RWPE2 (cell line): ENCODE measurements at regions not wholly inside any gene's neighbourhood (a gene's known extent, or its start where the extent isn't known, plus 50 kb on each side); places are given as distances from the start of the nearest gene placed in this dataset.
"Not testable (repeated sequence)": the region's sequence is repeated elsewhere in the genome, so short reads cannot be mapped to it uniquely, and the experiment has no call there.

Source experiments
- ATAC-seq: fragments of 200-7000 bp; cut with Tn5 transposase; 3 replicates; pipeline ENCODE4 v1.9.1; 2021; ENCODE audit warnings: low read depth
- DNase-seq: peaks from one replicate; pipeline ENCODE4 v3.0.0-alpha.2; 2020; ENCODE audit warnings: low spot score
- H3K27ac ChIP-seq: fragments of 450-650 bp; 2 replicates; pipeline ENCODE4 v1.5.1; 2017; ENCODE audit warnings: mild to moderate bottlenecking; ENCODE audit not compliant: poor library complexity, severe bottlenecking
- H3K27me3 ChIP-seq: fragments of 250-450 bp; sonication (Bioruptor Pico); 2 replicates; pipeline ENCODE4 v1.5.1; 2021; ENCODE audit warnings: mild to moderate bottlenecking, moderate library complexity; ENCODE audit not compliant: insufficient read depth, poor library complexity, severe bottlenecking
- H3K36me3 ChIP-seq: fragments of 250-450 bp; sonication (Bioruptor Pico); 2 replicates; pipeline ENCODE4 v1.5.1; 2020; ENCODE audit warnings: low read depth, mild to moderate bottlenecking, moderate library complexity
- H3K4me1 ChIP-seq: fragments of 250-450 bp; sonication (Bioruptor Pico); 2 replicates; pipeline ENCODE4 v1.5.1; 2021; ENCODE audit warnings: mild to moderate bottlenecking, moderate library complexity; ENCODE audit not compliant: insufficient read depth, poor library complexity, severe bottlenecking
- H3K4me3 ChIP-seq: fragments of 250-450 bp; sonication (Bioruptor Pico); 2 replicates; pipeline ENCODE4 v1.5.1; 2021; ENCODE audit warnings: mild to moderate bottlenecking, moderate library complexity; ENCODE audit not compliant: severe bottlenecking
- H3K9me3 ChIP-seq: fragments of 250-450 bp; sonication (Bioruptor Pico); 2 replicates; pipeline ENCODE4 v1.5.1; 2021; ENCODE audit warnings: mild to moderate bottlenecking, moderate library complexity; ENCODE audit not compliant: severe bottlenecking
- CTCF ChIP-seq: fragments of 450-650 bp; IDR thresholded peaks from one replicate; pipeline ENCODE4 v1.5.1; 2017; ENCODE audit warnings: mild to moderate bottlenecking, moderate library complexity; ENCODE audit not compliant: poor library complexity, severe bottlenecking

DNA sequence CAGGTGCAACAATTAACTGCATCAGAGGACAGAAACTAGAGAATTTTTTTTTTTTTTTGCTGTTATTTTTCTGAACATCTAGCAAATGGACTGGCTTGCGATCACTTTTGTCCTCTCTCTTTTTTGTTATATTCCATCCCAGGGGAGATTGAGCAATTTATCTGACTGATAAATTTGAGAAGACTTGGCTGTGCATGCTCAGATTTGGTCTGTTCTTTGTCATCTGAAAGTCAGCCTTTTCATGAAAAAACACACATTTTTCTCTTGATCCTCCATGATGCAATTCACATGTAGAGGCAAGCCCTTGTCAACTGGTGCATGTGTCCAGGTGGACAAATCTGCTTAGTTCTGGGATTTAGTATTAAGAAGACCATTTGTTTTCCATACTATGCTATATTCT, 309.3 kb downstream of the LRRC3B start:
- no peak for DNase-seq
- no peak for TF ChIP-seq CTCF
- Histone ChIP-seq H3K27ac (no peak overlapping the region), H3K4me3 (no peak overlapping the region), H3K4me1 (no peaks in the 10 kb centered on the region), H3K27me3 (no peaks in the 10 kb centered on the region), H3K36me3 (no peaks in the 10 kb centered on the region), H3K9me3 (no peaks in the 10 kb centered on the region)
- no peak for ATAC-seq

- H3K27ac ChIP-seq = no peak overlapping the region
- H3K4me1 ChIP-seq = no peaks in the 10 kb centered on the region
- no peak overlapping the region for H3K4me3 ChIP-seq
- H3K27me3 ChIP-seq = no peaks in the 10 kb centered on the region
- no peaks in the 10 kb centered on the region for H3K36me3 ChIP-seq
- DNase-seq (no peak), ATAC-seq (no peak)
- no peaks in the 10 kb centered on the region for H3K9me3 ChIP-seq
- TF ChIP-seq CTCF = no peak
Observed at GRCh38 chr3:26932752-26933151, 310.2 kb downstream of the LRRC3B start.

GRCh38 chr3:26945480-26945879, 322.9 kb downstream of the LRRC3B start:
- not testable (repeated sequence) for DNase-seq, ATAC-seq, H3K27me3 ChIP-seq, H3K36me3 ChIP-seq, H3K9me3 ChIP-seq, H3K27ac ChIP-seq, H3K4me3 ChIP-seq, H3K4me1 ChIP-seq

DNA sequence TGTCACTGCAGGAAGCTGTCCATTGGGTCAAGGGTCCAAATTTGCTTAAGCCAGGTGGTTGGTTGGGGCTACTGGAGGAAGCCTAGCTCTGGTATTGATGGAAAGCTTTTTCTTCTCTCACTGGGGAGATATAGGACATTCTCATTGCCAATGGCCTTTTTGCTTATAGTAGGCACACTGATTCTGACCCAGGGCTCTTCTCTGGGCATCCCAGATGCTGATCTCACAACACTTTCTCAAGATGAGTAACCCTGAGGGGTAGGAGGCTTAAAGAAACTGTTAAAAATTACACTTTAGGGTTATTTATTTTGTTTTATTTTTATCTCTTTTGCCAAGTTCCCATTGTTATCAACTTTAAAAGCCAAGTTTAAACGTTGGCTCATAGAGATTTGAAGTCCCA, 337.8 kb downstream of the LRRC3B start:
- ATAC-seq = no peak

DNA sequence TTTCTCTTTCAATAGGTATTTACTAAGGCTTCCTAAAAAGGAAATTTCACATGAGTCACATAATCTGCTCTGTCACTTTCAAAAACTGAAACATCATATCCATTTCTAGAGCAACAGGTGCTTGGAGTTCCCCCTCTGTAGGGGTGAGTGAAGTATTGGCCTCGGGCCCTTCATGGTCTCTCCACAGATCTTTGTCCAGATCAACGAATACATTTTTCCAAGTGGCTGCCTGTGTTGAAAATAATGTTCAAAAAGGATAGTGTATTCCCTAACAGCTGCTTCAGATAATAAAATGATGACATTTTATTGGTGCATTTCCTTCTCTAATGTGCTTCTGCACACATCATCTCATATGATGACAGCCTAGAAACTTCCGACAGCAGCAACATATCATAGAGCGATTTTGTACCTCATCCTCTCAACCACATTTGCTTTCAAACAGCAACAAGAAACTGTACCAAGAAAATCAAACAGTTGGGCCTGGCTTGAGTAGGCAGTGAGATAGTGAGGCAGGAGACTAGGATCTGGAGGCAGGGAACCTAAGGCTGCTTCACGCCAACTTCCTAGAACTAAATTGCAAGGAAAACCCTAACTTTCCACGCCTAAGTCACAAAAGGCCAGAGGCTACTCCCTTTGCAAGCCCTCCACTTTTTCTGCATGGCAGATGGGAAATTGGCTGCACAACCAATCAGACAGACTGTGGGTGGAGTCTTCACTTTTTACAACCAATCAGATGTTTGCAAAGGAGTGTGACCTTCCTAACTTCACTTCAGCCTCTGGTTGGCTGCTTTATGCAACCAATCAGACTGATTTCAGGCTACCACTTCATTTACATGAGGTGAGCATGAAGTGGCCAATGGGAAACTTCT, 340.2 kb downstream of the LRRC3B start:
- H3K4me3 ChIP-seq = no peak overlapping the region
- no peaks in the 10 kb centered on the region for H3K9me3 ChIP-seq
- H3K27ac ChIP-seq = no peak overlapping the region
- no peaks in the 10 kb centered on the region for H3K27me3 ChIP-seq
- DNase-seq (no peak), ATAC-seq (no peak)
- H3K36me3 ChIP-seq = no peaks in the 10 kb centered on the region
- no peaks in the 10 kb centered on the region for H3K4me1 ChIP-seq
- TF ChIP-seq CTCF = no peak

More for the DNA sequence above, 337.8 kb downstream of the LRRC3B start:
- no peaks in the 10 kb centered on the region for H3K4me1 ChIP-seq
- DNase-seq = no peak
- no peaks in the 10 kb centered on the region for H3K9me3 ChIP-seq
- no peak overlapping the region for H3K27ac ChIP-seq
- no peaks in the 10 kb centered on the region for H3K36me3 ChIP-seq
- no peak for TF ChIP-seq CTCF
- no peaks in the 10 kb centered on the region for H3K27me3 ChIP-seq
- no peak overlapping the region for H3K4me3 ChIP-seq
